ENCODE measurements at regions not wholly inside any gene's neighbourhood (a gene's known extent, or its start where the extent isn't known, plus 50 kb on each side); places are given as distances from the start of the nearest gene placed in this dataset.

DNA sequence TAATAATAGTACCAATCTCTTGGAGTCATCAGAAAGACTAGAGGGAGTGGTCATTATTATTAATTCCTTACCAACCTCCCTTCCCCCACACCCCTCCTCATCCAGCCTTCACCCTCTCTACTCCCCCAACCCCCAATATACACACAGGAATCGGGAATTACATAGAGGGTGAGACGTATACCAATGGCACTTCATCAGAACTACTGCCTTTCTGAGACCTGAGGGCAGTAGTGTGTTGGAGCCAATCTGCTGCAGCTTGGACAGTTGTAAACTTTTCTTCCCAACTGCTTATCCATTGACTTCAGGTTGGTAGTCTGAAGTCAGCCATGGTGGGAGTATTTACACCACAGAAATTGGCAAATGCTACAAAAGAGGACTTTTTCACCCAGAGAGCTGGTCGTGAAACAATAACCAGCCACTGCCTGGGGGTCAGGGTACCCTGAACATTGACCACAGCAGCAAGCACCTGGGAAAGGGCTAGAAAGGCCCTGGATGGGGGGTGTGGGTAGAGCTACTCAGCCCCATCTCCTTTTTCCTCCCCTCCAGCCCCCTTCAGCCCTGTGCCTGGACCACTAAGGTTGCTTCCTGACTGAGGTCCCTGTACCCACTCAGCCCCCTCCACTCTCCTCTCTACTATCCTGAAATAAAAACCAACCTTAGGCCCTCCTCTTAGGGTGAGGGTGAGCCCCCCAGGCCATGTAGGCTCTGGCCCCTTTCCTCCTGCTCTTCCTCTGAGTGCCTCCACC is 161.5 kb downstream of the MRPL14 start:
- Histone ChIP-seq H3K79me2 (ENCODE audit: insufficient read depth, low read length) (no peaks in the 10 kb centered on the region), H2AFZ (ENCODE audit: low read depth, low read length, poor library complexity, severe bottlenecking) (no peak overlapping the region), H3K4me1 (ENCODE audit: control insufficient read depth in 1 of 2, insufficient read depth in 2 of 2, low read length in 2 of 2) (no peaks in the 10 kb centered on the region), H4K20me1 (ENCODE audit: insufficient read depth) (no peaks in the 10 kb centered on the region), H3K36me3 (ENCODE audit: control insufficient read depth in 1 of 2, insufficient read depth in 2 of 2, low read length in 2 of 2) (no peaks in the 10 kb centered on the region), H3K4me2 (ENCODE audit: low read length) (no peak overlapping the region), H3K9me2 (ENCODE audit: insufficient read depth) (no peaks in the 10 kb centered on the region), H3K27ac (ENCODE audit: low read depth, low read length) (no peak overlapping the region), H3K4me3 (replicated peaks in 1 of 2; ENCODE audit: low read depth in 1 of 2, low read length in 2 of 2) (no peak overlapping the region), H3K9ac (ENCODE audit: low read length) (no peak overlapping the region), H3K9me3 (ENCODE audit: control insufficient read depth in 1 of 2, insufficient read depth in 1 of 2, low read depth in 1 of 2, low read length in 2 of 2) (no peaks in the 10 kb centered on the region), H3K27me3 (ENCODE audit: insufficient read depth, low read length) (no peaks in the 10 kb centered on the region)
- ChIA-PET RAD21 (ENCODE audit: low non-redundant PET in 1 of 2, low total read pairs in 2 of 2, uncharacterized antibody in 2 of 2, unreplicated experiment in 2 of 2) (no interaction called here), POLR2A (interaction anchor here (1.0 kb wide), 1 partner anchor 13 kb away, joined by 3 read pairs; no protein-coding TSS in a partner anchor), CTCF (no interaction called here)
- DNase-seq (ENCODE audit: low read depth, low spot score) (no peak), ATAC-seq (no peak)
- intact Hi-C loops (cut with micrococcal nuclease), result no loop called here
- BruUV-seq (replicated peaks), result no TSS peak
- TF ChIP-seq EZH2phosphoT487 (IDR thresholded peaks at IDR 0.05; ENCODE audit: borderline replicate concordance), result no peak
- TF ChIP-seq YY1 (IDR thresholded peaks at IDR 0.05; ENCODE audit: extremely low read depth, insufficient replicate concordance, low read depth, low read length), result no peak
- no peak for TF ChIP-seq POLR2A (IDR thresholded peaks at IDR 0.05; ENCODE audit: borderline replicate concordance, extremely low read depth, insufficient read depth, insufficient read length)
- no peak for TF ChIP-seq FOSL1 (IDR thresholded peaks at IDR 0.05; ENCODE audit: low read depth)
- TF ChIP-seq, protein P1, sequence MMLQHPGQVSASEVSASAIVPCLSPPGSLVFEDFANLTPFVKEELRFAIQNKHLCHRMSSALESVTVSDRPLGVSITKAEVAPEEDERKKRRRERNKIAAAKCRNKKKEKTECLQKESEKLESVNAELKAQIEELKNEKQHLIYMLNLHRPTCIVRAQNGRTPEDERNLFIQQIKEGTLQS (IDR thresholded peaks at IDR 0.05), result no peak
- TF ChIP-seq ELF1 (IDR thresholded peaks at IDR 0.05; ENCODE audit: borderline replicate concordance, low read depth), result no peak
- TF ChIP-seq, protein P2, sequence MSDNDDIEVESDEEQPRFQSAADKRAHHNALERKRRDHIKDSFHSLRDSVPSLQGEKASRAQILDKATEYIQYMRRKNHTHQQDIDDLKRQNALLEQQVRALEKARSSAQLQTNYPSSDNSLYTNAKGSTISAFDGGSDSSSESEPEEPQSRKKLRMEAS (IDR thresholded peaks at IDR 0.05), result no peak
- TF ChIP-seq SRF (IDR thresholded peaks at IDR 0.05; ENCODE audit: low read depth), result no peak
- TF ChIP-seq, protein P3, sequence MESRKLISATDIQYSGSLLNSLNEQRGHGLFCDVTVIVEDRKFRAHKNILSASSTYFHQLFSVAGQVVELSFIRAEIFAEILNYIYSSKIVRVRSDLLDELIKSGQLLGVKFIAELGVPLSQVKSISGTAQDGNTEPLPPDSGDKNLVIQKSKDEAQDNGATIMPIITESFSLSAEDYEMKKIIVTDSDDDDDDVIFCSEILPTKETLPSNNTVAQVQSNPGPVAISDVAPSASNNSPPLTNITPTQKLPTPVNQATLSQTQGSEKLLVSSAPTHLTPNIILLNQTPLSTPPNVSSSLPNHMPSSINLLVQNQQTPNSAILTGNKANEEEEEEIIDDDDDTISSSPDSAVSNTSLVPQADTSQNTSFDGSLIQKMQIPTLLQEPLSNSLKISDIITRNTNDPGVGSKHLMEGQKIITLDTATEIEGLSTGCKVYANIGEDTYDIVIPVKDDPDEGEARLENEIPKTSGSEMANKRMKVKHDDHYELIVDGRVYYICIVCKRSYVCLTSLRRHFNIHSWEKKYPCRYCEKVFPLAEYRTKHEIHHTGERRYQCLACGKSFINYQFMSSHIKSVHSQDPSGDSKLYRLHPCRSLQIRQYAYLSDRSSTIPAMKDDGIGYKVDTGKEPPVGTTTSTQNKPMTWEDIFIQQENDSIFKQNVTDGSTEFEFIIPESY (IDR thresholded peaks at IDR 0.05; ENCODE audit: extremely low read depth, insufficient replicate concordance, low read length), result no peak
- TF ChIP-seq JUND (IDR thresholded peaks at IDR 0.05), result no peak
- TF ChIP-seq RAD21 (IDR thresholded peaks at IDR 0.05; ENCODE audit: low read depth), result no peak
- TF ChIP-seq EGR1 (IDR thresholded peaks at IDR 0.05; ENCODE audit: low read depth), result no peak
- TF ChIP-seq ZFX (IDR thresholded peaks at IDR 0.05), result no peak
- TF ChIP-seq SP1 (IDR thresholded peaks at IDR 0.05; ENCODE audit: low read depth), result no peak
- TF ChIP-seq, protein P4, sequence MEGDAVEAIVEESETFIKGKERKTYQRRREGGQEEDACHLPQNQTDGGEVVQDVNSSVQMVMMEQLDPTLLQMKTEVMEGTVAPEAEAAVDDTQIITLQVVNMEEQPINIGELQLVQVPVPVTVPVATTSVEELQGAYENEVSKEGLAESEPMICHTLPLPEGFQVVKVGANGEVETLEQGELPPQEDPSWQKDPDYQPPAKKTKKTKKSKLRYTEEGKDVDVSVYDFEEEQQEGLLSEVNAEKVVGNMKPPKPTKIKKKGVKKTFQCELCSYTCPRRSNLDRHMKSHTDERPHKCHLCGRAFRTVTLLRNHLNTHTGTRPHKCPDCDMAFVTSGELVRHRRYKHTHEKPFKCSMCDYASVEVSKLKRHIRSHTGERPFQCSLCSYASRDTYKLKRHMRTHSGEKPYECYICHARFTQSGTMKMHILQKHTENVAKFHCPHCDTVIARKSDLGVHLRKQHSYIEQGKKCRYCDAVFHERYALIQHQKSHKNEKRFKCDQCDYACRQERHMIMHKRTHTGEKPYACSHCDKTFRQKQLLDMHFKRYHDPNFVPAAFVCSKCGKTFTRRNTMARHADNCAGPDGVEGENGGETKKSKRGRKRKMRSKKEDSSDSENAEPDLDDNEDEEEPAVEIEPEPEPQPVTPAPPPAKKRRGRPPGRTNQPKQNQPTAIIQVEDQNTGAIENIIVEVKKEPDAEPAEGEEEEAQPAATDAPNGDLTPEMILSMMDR (IDR thresholded peaks at IDR 0.05 in 2 of 3, conservative IDR thresholded peaks at IDR 0.05 in 1 of 3; ENCODE audit: borderline replicate concordance in 1 of 3, insufficient read depth in 1 of 3, low read depth in 2 of 3, low read length in 2 of 3), result no peak
- no peak for TF ChIP-seq ZNF274 (IDR thresholded peaks at IDR 0.05; ENCODE audit: low read depth, low read length)

Data from HCT116 (cell line).